ENCODE measurements at regions not wholly inside any gene's neighbourhood (a gene's known extent, or its start where the extent isn't known, plus 50 kb on each side); places are given as distances from the start of the nearest gene placed in this dataset.
"Not testable (repeated sequence)": the region's sequence is repeated elsewhere in the genome, so short reads cannot be mapped to it uniquely, and the experiment has no call there.

DNA sequence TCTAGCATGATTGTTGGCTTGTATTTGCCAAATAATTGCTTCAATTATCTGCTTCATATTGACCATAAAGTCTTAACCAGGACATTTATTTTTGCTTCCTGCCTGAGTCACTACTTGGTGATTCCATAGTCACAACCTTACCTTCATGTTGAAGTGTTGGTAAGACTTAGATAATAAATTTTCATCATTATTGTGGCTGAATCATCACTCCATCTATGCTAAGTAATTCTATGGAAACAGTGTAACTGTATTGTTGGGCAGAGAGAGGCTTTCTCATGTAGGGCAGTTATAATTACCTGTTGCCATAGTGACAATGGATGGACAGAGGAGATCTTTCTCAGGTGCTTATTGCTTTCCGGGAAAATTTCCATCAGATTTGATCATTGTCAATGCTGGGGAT is 330.7 kb upstream of the LRRC3B start:
- no peak for DNase-seq

DNA sequence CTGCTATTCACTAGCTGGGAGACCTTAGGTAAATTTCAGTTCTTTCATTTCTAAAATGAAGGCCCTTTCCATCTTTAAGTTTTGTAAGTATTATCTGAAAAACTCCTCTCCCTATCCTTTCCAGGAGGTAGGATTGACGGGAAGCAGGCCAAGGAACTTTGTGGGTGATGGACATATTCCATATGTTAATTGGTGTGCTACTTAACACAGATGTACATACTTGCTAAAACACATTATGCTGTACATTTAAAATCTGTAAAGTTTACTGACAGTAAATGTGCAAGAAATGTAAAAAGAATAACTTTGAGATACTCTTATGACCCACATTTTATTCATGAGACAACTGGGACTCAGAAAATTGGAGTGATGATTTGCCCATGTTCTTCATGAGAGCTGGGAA is 329.8 kb upstream of the LRRC3B start:
- no peak for DNase-seq

DNA sequence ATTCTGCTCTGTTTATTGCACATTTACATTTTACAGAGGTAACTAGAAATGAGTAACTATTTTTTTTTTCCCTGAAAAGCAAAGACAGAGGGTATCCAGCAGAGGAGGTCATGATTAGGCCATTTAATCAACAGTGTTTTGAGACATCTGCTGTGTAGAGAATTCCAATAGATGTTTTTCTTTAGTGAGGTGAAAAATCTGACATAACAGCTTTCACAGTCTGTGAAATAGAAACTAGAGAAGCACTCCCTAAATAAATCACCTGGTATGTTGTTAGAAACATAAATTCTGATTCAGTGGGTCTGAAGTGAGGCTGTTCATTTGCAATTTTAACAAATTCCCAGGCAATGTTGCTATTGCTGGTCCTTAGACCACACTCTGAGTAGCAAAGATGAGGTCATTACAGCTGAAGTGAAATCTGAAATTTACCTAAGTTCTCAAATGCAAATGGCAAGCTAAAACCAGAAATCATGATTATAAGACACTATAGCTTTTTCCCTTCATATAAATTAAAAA is 329.2 kb upstream of the LRRC3B start:
- DNase-seq: no peak

DNA sequence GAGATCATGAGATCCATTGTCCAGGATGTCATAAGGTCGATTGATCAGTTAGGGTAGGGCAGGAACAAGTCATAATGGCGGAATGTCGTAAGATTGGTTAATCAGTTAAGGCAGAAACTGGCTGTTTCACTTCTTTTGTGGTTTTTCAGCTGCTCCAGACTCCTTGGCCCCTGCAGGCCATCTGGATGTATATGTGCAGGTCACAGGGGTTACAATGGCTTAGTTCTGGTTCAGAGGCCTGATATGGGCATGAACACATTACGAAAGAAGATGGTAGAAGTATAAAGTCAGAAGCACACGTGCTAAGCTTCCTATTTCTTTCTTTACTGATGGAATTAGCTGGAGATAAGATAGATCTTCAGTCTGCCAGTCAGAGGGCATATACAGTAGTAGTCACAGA is 315.4 kb upstream of the LRRC3B start:
- DNase-seq: no peak

DNA sequence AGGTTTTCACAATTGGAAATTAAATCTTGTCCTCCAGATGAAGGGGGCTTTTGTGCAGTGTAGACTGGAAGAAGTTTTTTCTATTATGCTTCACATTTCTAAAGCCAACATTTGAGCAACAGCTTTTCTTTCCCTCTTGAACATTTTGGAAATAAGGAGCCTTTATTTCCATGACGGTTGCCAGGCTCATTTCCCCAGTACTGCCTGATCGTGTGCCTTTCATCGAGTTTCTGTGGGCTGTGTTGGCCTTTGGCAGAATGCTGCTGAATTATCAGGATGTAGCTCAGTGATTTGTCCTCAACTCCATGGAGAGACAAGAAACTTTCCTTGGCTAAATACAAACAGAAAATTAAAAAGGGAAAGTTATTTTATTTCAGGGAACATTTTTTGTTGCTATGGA is 314.8 kb upstream of the LRRC3B start:
- no peak for DNase-seq

DNA sequence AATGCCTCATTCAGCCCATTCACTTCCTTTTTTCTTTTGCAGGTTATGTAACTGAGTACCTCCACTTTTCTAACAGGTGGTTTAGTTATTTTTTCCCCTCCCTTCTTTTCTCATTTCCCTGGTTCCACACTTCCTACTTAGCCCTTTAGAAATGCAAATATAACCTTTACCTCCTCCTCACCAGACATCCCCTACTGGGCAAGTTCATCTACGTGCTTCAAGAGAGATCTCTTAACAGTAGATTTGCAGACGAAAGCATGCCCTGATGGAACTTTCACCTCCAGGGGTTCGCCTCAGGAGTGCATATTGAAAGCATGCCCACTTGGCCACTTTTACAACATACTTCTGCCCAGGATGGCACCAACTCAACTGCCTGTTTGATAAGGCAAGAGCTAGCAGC is 314.1 kb upstream of the LRRC3B start:
- no peak for DNase-seq

DNA sequence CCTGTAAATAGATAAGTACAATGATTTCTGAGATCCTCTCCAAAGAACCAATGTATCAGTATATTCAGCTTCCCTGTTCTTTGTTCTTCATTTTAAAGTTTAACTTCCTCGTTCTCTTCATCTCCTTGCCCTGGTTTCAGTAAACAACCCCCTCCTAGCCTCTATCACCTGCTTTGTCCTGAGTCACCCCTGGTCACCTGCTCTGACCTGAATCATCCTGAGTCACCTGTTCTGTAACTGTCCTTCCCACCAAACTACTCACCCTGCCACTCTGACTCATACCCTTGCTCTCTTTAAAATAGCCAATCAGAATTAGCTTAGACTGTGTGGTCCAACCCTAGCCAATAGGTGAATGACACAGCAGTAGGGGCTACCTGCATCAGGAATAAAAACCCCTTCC is 313.0 kb upstream of the LRRC3B start:
- not testable (repeated sequence) for DNase-seq

DNA sequence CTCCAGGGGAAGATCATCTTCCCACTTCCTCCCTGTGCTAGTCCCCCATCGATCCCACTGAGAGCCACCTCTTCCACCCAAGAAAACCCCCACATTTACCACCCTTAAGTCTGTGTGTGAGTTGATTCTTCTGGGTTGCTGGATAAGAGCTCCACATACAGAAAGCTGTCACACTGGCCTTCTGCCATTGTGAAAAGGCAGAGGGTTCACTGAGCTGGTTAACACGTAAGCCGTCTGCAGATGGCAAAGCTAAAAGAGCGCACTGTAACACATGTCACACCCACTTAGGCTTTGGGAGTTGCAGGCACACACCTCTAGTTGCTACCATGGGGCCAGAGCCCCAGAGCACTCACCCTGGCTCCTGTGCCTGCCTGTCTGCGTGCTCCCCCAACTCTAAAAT is 309.8 kb upstream of the LRRC3B start:
- DNase-seq: no peak

DNA sequence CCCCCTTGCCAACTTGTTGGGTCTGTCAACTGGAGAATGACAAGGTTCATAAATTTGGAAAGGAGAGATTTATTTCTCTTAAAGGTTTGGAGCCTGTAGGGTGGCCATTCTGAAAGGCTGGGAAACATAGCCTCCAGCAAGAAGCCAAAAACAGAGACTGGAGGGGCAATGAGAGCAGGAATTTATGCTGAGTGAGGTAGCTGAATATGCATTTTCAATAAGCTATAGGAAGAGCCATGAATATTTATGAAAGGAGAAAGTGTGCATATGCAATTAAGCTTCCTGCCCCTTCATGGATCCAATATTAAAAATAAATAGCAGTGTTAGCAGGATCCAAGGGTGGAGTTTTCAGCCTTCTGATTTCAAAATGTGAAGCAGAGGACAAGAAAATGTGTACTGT is 306.1 kb upstream of the LRRC3B start:
- DNase-seq: no peak

DNA sequence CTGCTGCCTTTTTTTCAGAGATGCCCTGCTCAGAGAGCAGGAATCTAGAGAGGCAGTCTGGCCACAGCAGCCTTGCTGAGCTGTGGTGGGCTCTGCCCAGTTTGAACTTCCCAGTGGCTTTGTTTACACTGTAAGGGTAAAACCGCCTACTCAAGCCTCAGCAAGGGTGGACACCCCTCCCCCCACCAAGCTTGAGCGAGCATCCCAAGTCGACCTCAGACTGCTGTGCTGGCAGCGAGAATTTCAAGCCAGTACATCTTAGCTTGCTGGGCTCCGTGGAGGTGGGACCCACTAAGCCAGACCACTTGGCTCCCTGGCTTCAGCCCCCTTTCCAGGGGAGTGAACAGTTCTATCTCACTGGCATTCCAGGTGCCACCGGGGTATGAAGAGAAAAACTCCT is 298.8 kb upstream of the LRRC3B start:
- not testable (repeated sequence) for DNase-seq

DNA sequence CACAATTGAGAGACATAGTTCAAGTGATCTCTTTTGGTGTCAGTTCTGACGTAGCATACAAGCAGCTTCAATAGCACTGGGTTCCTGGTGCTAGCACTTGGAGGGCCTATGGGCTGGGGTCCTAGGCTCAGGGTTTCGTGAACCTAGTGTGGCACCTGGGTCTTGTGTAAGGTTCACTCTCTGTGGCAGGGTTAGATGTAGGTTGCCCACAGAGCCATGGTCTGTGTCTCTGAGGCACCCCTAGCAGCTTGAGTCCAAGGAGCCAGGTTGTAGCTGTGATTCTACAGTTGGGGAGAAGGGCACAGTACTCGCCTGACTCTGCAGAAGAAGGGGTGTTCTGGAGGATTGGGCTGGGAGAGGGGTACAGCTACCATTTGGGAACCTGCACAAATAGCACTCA is 282.6 kb upstream of the LRRC3B start:
- no peak for DNase-seq

DNA sequence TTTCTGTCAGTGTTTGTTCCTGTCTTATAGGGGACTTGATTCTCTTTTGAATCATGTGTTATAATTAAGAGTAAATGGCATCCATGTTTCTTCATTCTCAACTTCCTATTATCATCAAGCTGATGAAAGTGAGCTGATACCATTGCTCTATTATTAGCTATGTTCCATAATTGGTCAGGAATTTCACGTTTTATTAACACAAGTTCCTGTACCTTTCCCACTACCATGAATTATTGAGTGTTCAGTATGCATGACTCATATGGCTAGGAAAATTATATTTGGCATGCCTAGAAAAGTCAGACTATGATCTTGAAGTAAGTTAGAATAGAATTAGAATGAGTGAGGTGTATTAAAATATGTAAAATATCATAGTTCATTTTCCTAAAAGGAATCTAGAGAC is 278.9 kb upstream of the LRRC3B start:
- DNase-seq: no peak

DNA sequence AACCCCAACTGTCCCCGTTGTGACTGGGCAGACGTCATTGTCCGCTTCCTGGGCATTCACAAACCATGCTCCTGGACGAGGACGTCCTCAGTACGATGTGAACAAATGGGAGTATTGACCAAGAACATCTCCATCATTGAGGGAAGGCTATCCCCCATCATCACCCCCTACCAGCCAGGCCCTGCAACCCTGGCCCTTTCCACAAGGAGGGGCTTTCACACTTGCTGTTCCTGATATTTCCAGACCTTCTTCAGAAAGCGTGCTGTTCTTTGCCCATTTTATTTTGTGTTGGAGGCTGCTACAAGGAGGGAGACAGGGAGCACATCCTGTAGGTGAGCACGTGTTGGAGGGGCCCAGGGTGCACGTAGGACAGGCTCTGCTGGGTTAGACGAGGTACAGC is 277.0 kb upstream of the LRRC3B start:
- no peak for DNase-seq

DNA sequence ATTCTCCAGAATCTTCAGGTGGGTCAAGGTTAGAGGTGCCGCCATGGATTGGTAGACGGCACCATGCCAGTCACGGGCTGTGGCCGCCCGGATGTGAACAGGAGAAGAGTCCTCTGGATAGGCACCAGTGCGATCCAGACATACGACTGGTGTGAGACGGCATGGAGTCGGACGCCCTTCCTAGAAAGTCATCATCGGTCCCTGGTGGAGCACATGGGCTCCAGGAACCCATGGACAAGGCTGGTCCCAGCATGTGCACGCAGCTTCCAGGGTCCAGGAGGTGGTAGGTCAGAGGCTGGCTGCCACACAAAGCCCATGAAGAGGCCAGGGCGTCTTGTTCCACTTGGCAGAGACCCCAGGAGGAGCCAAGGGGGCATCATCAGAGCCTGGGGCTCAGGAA is 276.1 kb upstream of the LRRC3B start:
- DNase-seq: no peak

DNA sequence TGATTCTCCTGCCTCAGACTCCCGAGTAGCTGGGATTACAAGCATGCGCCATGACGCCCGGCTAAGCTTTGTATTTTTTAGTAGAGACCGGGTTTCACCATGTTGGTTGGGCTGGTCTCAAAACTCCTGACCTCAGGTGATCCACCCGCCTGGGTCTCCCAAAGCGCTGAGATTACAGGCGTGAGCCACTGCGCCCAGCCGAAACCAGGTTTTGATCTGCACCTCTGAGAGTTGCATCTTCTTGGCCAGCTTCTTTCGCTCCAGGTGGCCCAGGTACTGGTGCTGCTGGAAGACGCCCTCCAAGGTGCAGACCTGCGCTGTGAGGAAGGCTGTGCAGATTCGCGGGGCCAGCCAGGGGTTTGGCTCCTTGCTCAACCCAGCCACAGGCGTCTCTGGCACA is 275.4 kb upstream of the LRRC3B start:
- DNase-seq: no peak

DNA sequence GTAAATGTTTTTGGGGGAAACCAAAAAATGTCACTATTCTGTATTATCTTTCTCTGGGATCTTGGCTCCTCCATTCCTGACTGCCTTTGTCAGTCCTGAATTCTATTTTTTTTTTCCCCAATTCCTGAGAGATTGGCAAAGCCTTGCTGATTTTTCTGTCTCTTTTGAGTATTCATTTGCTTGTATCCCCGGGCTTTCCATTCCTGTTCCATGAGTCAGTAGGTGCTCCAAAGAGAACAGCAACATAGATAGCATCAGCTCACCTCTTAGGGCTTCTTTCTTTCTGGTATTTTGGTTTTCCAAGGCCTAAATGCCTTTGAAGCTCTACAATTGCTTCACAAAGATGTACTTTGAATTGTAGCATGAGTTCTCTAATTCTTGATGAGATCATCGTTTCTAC is 271.7 kb upstream of the LRRC3B start:
- no peak for DNase-seq

DNA sequence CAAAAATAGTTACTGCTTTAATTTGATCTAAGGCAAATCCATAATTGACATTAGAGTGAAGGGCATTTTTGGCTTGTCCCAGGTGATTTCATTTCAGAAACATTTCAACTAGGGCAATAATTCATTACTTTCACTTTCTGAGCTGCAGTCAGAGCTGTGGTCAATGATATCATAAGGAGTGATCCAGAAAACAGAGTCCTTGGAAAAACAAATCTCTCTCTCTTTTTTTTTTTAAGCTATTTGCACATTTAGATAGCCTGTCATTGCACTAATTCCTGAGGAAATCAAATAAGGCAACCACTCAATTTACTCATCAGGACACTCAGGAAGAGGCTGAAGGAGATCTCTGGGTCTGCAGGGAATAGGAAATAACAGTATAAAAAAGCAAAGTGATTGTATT is 269.5 kb upstream of the LRRC3B start:
- no peak for DNase-seq

DNA sequence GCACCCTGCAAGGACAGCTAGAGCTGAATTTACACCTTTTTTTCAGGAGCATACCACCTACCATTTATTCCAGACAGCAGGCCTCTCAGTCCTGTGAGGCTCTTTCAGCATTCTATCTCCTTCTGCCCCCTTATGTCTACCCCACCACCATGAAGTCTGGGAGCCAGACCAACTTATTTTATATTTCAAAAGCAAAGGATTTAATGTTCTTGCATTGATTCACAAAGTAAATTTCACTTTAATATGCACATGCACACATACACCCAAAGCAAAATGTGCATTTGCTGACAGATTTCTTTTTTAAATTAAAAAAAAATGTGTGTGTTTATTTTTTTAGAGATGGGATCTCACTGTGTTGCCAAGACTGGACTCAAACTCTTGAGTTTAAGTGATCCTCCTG is 264.2 kb upstream of the LRRC3B start:
- DNase-seq: no peak

DNA sequence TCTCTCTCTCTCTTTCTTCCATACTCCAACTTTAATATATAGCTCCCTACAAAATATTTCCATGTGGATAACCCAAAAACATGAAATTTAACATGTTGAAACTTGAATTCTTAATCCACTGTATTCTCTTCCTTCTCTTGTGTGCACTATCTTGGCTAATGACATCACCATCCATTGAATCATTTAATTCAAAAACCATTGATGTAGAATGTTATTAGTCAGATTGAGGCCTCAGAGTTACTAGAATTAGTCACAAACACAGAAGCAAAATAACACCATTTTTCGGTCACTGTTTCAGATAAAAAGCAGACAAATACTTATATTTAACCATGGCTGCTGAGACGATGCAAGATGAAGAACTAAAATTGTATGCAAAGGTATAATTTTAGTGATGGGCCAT is 256.9 kb upstream of the LRRC3B start:
- DNase-seq: no peak

DNA sequence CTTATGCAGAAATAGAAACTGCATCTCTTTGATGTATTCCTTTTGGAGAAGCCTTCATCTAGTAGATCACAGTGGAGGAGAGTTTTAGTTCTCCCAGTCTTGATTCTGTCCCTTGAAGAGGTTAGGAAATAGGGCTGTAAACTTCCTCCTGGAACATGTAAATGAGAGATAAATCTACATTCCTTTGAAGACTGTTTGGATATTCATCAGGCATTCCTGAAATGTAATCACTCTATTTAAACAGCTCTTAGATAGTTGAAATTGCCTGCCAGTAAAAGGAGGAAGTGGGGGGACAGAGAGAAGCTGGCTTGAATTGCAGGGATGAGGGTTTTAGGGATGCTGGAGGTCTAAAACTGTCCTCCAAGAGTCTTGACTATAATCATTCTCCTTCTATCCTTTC is 254.3 kb upstream of the LRRC3B start:
- DNase-seq: no peak

DNA sequence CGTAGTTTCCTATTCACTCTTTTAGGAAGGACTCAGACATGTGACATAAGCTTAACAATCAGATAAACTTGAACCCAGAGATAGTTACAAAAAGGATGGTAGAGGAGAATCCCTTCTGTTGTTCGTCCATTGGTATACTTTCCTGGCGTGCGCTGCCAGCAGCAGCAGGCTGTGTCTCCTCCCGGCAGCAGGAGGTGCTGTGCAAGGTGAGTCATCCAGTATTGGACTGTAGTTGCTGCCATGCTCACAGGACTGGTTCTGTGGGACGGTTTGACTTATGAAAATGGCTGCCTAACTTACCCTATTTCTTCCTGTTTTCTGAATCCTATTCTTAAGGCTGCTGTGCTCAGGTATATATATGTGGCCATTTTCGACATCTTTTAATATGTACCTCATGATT is 253.4 kb upstream of the LRRC3B start:
- no peak for DNase-seq

DNA sequence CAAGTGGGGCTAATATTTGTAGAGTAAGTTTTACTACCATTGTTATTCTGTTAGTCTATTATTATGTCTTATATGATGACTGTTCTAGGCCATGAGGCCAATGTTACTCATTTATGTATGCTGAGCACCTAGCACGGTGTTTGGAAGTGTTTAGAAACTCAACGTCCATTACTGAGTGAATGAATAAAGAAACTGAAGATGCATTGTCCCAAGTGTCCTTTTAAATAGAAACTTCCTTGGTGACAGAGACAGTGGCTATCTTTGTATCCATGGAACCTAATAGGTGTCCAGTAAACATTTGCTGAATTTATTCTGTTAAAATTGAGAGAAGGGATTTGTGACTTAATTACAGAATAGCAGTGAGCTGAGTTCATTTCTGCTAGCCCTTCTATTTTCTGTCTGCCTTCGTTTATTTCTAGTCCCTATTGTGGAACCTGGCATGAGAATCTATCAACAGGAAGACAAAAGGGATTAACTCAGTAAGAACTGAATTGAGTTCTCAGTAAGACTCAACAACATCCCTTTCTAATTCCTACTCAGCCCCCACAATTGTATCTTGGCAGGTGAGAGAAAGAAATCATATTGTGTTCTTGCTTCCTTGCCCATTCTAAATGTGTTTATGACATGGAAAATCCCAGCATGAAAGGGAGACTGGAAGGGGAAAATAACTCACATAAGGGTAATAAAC is 246.6 kb upstream of the LRRC3B start:
- no peak for DNase-seq

DNA sequence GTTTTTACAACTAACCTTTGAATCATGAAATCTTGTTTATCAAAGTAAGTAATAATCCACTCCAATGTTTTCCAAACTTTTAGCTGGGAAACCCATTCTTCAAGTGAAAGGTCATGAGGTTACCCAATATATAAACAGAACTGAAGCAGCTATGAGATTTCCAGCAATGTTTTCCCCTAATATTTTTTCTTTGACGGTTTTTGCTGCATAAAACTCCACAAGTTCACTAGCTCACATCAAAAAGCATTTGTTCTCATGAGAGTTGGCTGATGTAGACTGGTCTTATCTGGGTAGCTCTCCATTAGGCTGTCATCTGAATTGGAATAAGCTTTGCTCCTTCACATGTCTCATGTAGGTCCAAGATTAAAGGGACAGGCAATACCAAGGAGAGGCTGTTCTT is 241.2 kb upstream of the LRRC3B start:
- no peak for DNase-seq

DNA sequence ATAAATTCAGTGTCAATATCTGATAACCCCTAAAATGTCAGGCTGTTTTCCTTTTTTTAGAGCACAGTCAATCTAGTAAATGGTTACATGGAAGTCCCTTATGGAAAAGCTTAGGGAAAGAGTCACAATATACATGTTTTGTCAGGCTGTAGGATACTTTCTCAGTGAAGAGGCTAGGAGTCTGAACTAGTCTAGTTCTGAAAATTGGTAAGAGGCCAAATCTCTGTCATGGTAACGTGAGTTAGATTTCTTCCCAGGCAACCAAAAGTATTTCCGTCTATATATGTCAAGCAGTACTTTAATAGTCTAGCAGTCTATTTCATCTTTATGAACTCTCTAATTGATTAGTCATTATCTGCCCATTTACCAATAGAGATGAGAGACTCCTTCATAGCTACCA is 215.9 kb upstream of the LRRC3B start:
- DNase-seq: no peak

DNA sequence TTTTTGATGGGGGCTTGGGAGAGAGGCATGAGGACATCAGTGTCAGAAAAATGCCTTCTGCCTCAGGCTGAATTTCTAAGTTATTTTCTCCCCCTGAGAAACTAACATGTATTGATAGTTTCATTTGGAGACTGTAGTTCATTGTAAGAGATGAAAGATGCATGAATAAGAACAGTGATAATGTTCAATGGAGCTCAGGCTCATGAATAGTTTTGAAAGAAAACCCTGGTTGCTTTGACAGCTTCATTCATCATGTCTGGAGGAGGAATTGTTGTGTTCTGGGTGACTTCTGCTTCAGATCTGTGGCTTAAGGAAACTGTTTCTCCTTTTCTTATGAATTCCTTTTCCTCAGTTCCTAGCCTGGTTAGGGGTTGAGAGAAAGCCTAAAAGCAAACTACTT is 204.0 kb upstream of the LRRC3B start:
- no peak for DNase-seq

DNA sequence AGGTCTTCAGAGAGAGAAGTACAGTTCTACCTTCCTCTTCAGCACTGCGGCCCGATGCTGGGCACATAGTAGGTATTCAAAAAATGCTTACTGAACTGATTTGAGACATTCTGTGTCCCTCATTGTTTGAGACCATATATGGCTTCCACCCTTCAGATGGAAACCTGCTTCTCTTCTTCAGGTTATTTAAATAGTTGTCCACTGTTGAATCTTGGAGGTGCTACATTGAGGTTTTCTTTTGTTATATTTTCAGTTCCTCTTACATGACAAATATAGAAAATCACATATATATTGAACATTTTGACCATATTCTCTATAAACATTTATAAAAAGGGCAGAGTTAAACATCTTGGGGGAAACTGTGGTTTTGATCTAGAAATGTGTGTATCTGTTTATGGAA is 200.2 kb upstream of the LRRC3B start:
- DNase-seq: no peak
